CD14-positive monocyte (primary cell): ENCODE measurements at regions not wholly inside any gene's neighbourhood (a gene's known extent, or its start where the extent isn't known, plus 50 kb on each side); places are given as distances from the start of the nearest gene placed in this dataset.
"Not testable (repeated sequence)": the region's sequence is repeated elsewhere in the genome, so short reads cannot be mapped to it uniquely, and the experiment has no call there.

ENCODE experiments used
- DNase-seq, 3 donors: peaks; one replicate each; pipeline ENCODE4 v3.0.0-alpha.2; 2011 to 2022
- H2AFZ ChIP-seq: 2 replicates; pipeline ENCODE4 v1.6.0; 2012; ENCODE audit warnings: mild to moderate bottlenecking, low read depth, low read length, inconsistent platforms; ENCODE audit not compliant: insufficient read depth, poor library complexity, severe bottlenecking
- H3K27ac ChIP-seq, 2 donors: 1 replicate in 1 of 2; 2 replicates in 1 of 2; pipeline ENCODE4 v1.5.1; 2012 to 2013; ENCODE audit warnings: low read length in 2 of 2, control low read depth in 1 of 2, inconsistent platforms in 1 of 2, low read depth in 1 of 2, mild to moderate bottlenecking in 1 of 2
- H3K27me3 ChIP-seq, 2 donors: one replicate each; pipeline versions ENCODE4 v1.6.0 to v1.6.1; 2011 to 2013; ENCODE audit warnings: low read length in 2 of 2; ENCODE audit not compliant: control insufficient read depth in 2 of 2, insufficient read depth in 2 of 2
- H3K36me3 ChIP-seq, 2 donors: replicated peaks in 1 of 2; 1 replicate in 1 of 2; 2 replicates in 1 of 2; pipeline versions ENCODE4 v1.5.1 to v1.6.1; 2012 to 2013; ENCODE audit warnings: low read length in 2 of 2, control low read depth in 1 of 2, inconsistent platforms in 1 of 2, mild to moderate bottlenecking in 1 of 2; ENCODE audit not compliant: insufficient read depth in 2 of 2, control insufficient read depth in 1 of 2
- H3K4me1 ChIP-seq, 2 donors: 1 replicate in 1 of 2; 2 replicates in 1 of 2; pipeline versions ENCODE4 v1.5.1 to v1.6.1; 2012 to 2013; ENCODE audit warnings: low read length in 2 of 2, control low read depth in 1 of 2, inconsistent platforms in 1 of 2, mild to moderate bottlenecking in 1 of 2, moderate library complexity in 1 of 2; ENCODE audit not compliant: insufficient read depth in 2 of 2, control insufficient read depth in 1 of 2
- H3K4me2 ChIP-seq: replicated peaks from 2 replicates; pipeline ENCODE3; 2012; ENCODE audit warnings: low read length, moderate library complexity, mild to moderate bottlenecking; ENCODE audit not compliant: poor library complexity, severe bottlenecking; ENCODE audit errors: extremely low read depth
- H3K4me3 ChIP-seq, 3 experiments: fragments of 200-600 bp in 1 of 3; sonication (generic) in 1 of 3; replicated peaks in 1 of 3; 1 replicate in 2 of 3; 2 replicates in 1 of 3; pipeline ENCODE4 v1.5.1; 2011 to 2013; ENCODE audit warnings: low read length in 3 of 3, mild to moderate bottlenecking in 3 of 3, control low read depth in 2 of 3, low read depth in 2 of 3, inconsistent platforms in 1 of 3, moderate library complexity in 1 of 3
- H3K79me2 ChIP-seq: 2 replicates; pipeline ENCODE4 v1.6.0; 2012; ENCODE audit warnings: mild to moderate bottlenecking, control low read depth, inconsistent platforms, low read length, moderate library complexity; ENCODE audit not compliant: insufficient read depth
- H3K9ac ChIP-seq: 2 replicates; pipeline ENCODE4 v1.6.0; 2017; ENCODE audit warnings: low read length, mild to moderate bottlenecking; ENCODE audit not compliant: insufficient read depth, poor library complexity, severe bottlenecking
- H3K9me3 ChIP-seq, 2 donors: replicated peaks in 1 of 2; 1 replicate in 1 of 2; 2 replicates in 1 of 2; pipeline versions ENCODE4 v1.5.1 to v1.6.1; 2012 to 2013; ENCODE audit warnings: low read length in 2 of 2, control low read depth in 1 of 2; ENCODE audit not compliant: control insufficient read depth in 1 of 2, insufficient read depth in 1 of 2
- H4K20me1 ChIP-seq: 2 replicates; pipeline ENCODE4 v1.6.0; 2012; ENCODE audit warnings: mild to moderate bottlenecking, low read length, control low read depth, moderate library complexity; ENCODE audit not compliant: insufficient read depth
- H3K27ac Mint-ChIP-seq, 7 donors: one replicate each; pipeline ENCODE4 v1.8.0; 2020; ENCODE audit warnings: mild to moderate bottlenecking in 7 of 7, mixed read lengths in 7 of 7, moderate library complexity in 6 of 7, inconsistent platforms in 2 of 7
- H3K27me3 Mint-ChIP-seq, 3 donors: one replicate each; pipeline ENCODE4 v1.8.0; 2021 to 2022; ENCODE audit warnings: low read depth in 3 of 3, mild to moderate bottlenecking in 3 of 3, mixed read lengths in 3 of 3, moderate library complexity in 3 of 3, inconsistent platforms in 1 of 3
- H3K36me3 Mint-ChIP-seq, 2 donors: one replicate each; pipeline ENCODE4 v1.8.0; 2020; ENCODE audit warnings: mixed read lengths in 2 of 2, inconsistent platforms in 1 of 2, mild to moderate bottlenecking in 1 of 2
- H3K4me1 Mint-ChIP-seq: one replicate; pipeline ENCODE4 v1.8.0; 2020; ENCODE audit warnings: mild to moderate bottlenecking, mixed read lengths
- H3K4me3 Mint-ChIP-seq, 2 donors: one replicate each; pipeline ENCODE4 v1.8.0; 2020; ENCODE audit warnings: mild to moderate bottlenecking in 2 of 2, mixed read lengths in 2 of 2, moderate library complexity in 1 of 2
- H3K9me3 Mint-ChIP-seq, 7 donors: one replicate each; pipeline ENCODE4 v1.8.0; 2020 to 2022; ENCODE audit warnings: mixed read lengths in 7 of 7, mild to moderate bottlenecking in 6 of 7, moderate library complexity in 6 of 7, inconsistent platforms in 2 of 7
- WGBS: methylation state at CpG from one replicate; pipeline ENCODE4 v1.1.5; 2013; ENCODE audit warnings: missing lambda C conversion rate; ENCODE audit not compliant: insufficient coverage; 5-methylcytosine and 5-hydroxymethylcytosine counted together
- intact Hi-C, 2 donors: fragments of 100-400 bp; cut with micrococcal nuclease; formaldehyde crosslinking; loops; one replicate each; pipeline versions ENCODE4 v1.15.0 to v1.15.1; 2023
- TF ChIP-seq, protein P1 (sequence below): fragments of 200-600 bp; IDR thresholded peaks from one replicate; pipeline ENCODE4 v1.8.0; 2022; ENCODE audit warnings: antibody characterized with exemption, mild to moderate bottlenecking

DNA sequence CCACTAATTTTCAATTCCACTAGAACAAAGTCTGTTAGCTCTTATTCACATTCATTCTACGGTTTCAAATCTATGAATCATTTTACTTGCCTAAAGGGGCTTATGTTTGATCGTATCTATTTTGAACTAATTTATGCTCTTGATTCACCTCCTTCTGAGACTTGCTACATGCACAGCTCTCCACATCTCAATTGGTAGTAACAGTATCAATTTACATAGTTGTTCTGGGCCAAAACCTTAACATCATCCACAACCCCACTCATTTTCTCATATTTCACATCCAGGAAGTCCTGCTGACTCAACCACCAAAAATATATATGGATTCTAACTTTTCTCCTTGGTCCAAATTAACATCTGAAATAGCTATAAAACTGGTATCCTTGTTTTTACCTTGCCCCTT, 208.6 kb downstream of the RASSF9 start:
- Histone ChIP-seq H3K9me3 (no peaks in the 10 kb centered on the region), H3K27ac (no peak overlapping the region), H3K27me3 (no peaks in the 10 kb centered on the region), H3K4me2 (no peak overlapping the region), H3K4me1 (no peaks in the 10 kb centered on the region), H4K20me1 (no peaks in the 10 kb centered on the region), H3K36me3 (no peaks in the 10 kb centered on the region), H3K4me3 (no peak overlapping the region), H2AFZ (no peak overlapping the region), H3K9ac (no peak overlapping the region), H3K79me2 (no peaks in the 10 kb centered on the region)
- peaks cover 7% of the 10 kb centered on the region for H3K4me1 Mint-ChIP-seq
- no peaks in the 10 kb centered on the region for H3K36me3 Mint-ChIP-seq
- no peak overlapping the region for H3K4me3 Mint-ChIP-seq
- peak overlapping the region in 1 of 7 donors; percentile 36 for H3K27ac Mint-ChIP-seq
- no peak for DNase-seq
- TF ChIP-seq, protein P1, sequence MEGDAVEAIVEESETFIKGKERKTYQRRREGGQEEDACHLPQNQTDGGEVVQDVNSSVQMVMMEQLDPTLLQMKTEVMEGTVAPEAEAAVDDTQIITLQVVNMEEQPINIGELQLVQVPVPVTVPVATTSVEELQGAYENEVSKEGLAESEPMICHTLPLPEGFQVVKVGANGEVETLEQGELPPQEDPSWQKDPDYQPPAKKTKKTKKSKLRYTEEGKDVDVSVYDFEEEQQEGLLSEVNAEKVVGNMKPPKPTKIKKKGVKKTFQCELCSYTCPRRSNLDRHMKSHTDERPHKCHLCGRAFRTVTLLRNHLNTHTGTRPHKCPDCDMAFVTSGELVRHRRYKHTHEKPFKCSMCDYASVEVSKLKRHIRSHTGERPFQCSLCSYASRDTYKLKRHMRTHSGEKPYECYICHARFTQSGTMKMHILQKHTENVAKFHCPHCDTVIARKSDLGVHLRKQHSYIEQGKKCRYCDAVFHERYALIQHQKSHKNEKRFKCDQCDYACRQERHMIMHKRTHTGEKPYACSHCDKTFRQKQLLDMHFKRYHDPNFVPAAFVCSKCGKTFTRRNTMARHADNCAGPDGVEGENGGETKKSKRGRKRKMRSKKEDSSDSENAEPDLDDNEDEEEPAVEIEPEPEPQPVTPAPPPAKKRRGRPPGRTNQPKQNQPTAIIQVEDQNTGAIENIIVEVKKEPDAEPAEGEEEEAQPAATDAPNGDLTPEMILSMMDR, result no peak
- intact Hi-C loops, result no loop called here
- no peaks in the 10 kb centered on the region for H3K27me3 Mint-ChIP-seq
- 100% methylated on average over 1 of the region's 2 CpGs for WGBS
- peaks cover 0 to 2% (median 0%) of the 10 kb centered on the region in 7 donors for H3K9me3 Mint-ChIP-seq

DNA sequence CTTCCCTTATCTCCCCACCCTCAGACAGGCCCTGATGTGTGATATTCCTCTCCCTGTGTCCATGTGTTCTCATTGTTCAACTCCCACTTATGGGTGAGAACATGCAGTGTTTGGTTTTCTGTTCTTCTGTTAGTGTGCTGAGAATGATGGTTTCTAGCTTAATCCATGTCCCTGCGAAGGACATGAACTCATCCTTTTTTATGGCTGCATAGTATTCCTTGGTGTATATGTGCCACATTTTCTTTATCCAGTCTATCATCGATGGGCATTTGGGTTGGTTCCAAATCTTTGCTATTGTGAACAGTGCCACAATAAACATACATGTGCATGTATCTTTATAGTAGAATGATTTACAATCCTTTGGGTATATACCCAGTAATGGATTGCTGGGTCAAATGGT, 207.6 kb downstream of the RASSF9 start:
- H3K36me3 ChIP-seq, H3K4me3 Mint-ChIP-seq, H3K36me3 Mint-ChIP-seq, H3K4me3 ChIP-seq, H3K27me3 ChIP-seq, H3K27ac ChIP-seq, H3K4me2 ChIP-seq, H3K9ac ChIP-seq, H3K9me3 ChIP-seq, H2AFZ ChIP-seq, H4K20me1 ChIP-seq, DNase-seq, H3K9me3 Mint-ChIP-seq, H3K79me2 ChIP-seq, H3K4me1 Mint-ChIP-seq, H3K4me1 ChIP-seq, intact Hi-C loops, H3K27me3 Mint-ChIP-seq: not testable (repeated sequence)
- WGBS, result no CpG with 5 or more reads among the region's 2 CpGs
- H3K27ac Mint-ChIP-seq, result peak overlapping the region in 1 of 7 donors; percentile 68
